ENCODE measurements at regions not wholly inside any gene's neighbourhood (a gene's known extent, or its start where the extent isn't known, plus 50 kb on each side); places are given as distances from the start of the nearest gene placed in this dataset.

DNA sequence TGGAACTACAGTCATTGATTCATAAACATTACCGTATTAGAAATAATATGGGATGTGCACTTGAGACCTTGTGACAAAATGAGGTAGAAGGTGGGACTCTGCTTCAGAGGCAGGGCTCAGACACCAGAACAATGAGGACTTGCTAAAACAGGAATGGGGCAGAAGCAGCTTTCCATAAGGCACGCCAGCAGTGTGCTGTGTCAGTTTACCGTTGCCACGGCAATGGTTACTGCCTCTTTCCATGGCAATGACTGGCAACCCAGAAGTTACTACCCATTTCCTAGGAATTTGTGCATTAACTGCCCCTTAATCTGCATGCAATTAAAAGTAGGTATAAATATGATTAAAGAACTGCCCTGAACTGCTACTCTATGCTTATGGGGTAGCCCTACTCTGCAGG is 169.0 kb downstream of the CHRM3 start:
- Mint-ChIP-seq H3K4me3 (no peak overlapping the region), H3K4me1 (peaks cover 8% of the 10 kb centered on the region), H3K27ac (no peak overlapping the region), H3K9me3 (no peaks in the 10 kb centered on the region), H3K36me3 (ENCODE audit: low read depth) (no peaks in the 10 kb centered on the region), H3K27me3 (ENCODE audit: low read depth, poor library complexity) (peaks cover 3% of the 10 kb centered on the region)
- TF ChIP-seq, protein P1, sequence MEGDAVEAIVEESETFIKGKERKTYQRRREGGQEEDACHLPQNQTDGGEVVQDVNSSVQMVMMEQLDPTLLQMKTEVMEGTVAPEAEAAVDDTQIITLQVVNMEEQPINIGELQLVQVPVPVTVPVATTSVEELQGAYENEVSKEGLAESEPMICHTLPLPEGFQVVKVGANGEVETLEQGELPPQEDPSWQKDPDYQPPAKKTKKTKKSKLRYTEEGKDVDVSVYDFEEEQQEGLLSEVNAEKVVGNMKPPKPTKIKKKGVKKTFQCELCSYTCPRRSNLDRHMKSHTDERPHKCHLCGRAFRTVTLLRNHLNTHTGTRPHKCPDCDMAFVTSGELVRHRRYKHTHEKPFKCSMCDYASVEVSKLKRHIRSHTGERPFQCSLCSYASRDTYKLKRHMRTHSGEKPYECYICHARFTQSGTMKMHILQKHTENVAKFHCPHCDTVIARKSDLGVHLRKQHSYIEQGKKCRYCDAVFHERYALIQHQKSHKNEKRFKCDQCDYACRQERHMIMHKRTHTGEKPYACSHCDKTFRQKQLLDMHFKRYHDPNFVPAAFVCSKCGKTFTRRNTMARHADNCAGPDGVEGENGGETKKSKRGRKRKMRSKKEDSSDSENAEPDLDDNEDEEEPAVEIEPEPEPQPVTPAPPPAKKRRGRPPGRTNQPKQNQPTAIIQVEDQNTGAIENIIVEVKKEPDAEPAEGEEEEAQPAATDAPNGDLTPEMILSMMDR (IDR thresholded peaks at IDR 0.05) = no peak
- DNase-seq = peak; percentile 26

DNA sequence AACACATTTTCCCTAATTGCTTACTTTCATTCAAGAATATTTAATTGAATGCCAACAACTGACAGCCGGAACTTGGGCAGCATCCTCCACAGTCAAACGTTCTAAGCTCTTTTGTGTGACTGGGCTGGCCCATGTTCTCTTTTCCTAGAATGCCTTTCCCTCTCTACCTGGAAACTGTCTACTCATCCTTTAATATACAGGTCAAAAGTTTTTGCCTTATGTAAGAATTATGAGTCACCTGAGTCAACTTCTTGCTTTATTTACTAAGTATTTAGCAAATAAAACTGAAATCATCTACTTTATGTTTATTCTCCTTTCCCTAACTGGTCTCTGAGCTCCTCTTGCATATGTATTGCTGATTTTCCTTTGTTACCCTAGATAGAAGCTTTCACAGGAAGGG is 172.2 kb downstream of the CHRM3 start:
- Mint-ChIP-seq H3K9me3 (no peaks in the 10 kb centered on the region), H3K4me3 (no peak overlapping the region), H3K27me3 (ENCODE audit: low read depth, poor library complexity) (peaks cover 3% of the 10 kb centered on the region), H3K27ac (no peak overlapping the region), H3K36me3 (ENCODE audit: low read depth) (no peaks in the 10 kb centered on the region), H3K4me1 (peaks cover 8% of the 10 kb centered on the region)
- no peak for DNase-seq
- TF ChIP-seq, protein P1 (IDR thresholded peaks at IDR 0.05) = no peak

DNA sequence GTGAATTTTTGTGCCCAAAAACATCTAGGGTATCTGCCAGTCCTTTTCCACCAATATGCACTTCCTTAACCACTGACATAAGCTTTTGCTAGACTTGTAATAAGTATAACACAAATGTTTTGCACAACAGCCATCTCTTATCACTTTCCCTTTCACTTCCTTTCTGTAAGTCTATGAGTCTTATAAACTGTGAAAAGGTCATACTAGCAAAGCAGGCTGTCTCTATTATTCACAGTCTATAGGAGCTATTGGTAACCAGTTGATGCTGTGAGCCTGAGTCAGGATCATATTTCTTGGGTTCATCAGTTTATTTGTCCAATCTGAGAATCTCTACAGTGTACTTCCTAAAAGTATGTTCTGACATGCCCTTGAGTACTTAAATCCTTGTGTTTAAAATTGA is 172.6 kb downstream of the CHRM3 start:
- no peak for DNase-seq
- TF ChIP-seq, protein P1 (IDR thresholded peaks at IDR 0.05) = no peak
- Mint-ChIP-seq H3K36me3 (ENCODE audit: low read depth) (no peaks in the 10 kb centered on the region), H3K4me3 (no peak overlapping the region), H3K27me3 (ENCODE audit: low read depth, poor library complexity) (peaks cover 3% of the 10 kb centered on the region), H3K27ac (no peak overlapping the region), H3K4me1 (peaks cover 8% of the 10 kb centered on the region), H3K9me3 (no peaks in the 10 kb centered on the region)

DNA sequence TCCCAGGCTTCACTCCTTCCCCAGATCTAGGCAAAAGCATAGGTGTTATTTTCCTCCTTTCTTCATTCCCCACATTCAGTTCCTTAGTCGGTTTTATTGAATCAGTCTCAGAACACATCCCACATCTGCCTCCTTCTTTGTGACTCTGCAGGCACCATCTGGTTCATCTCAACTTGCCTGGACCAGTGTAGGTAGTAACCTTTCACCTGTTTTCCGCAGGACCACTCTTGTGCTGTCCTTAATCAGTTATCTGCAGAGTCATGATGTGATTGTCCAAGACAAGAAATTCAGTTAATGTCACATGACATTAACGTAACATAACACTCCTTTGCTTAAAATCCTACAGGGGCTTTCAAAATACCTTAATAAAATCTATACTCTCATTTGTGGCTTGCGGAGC is 174.6 kb downstream of the CHRM3 start:
- H3K4me3 Mint-ChIP-seq = no peak overlapping the region
- H3K27ac Mint-ChIP-seq = no peak overlapping the region
- H3K36me3 Mint-ChIP-seq (ENCODE audit: low read depth) = no peaks in the 10 kb centered on the region
- H3K27me3 Mint-ChIP-seq (ENCODE audit: low read depth, poor library complexity) = peaks cover 3% of the 10 kb centered on the region
- H3K9me3 Mint-ChIP-seq = no peaks in the 10 kb centered on the region
- TF ChIP-seq, protein P1 (IDR thresholded peaks at IDR 0.05) = no peak
- H3K4me1 Mint-ChIP-seq = no peaks in the 10 kb centered on the region
- DNase-seq = no peak

DNA sequence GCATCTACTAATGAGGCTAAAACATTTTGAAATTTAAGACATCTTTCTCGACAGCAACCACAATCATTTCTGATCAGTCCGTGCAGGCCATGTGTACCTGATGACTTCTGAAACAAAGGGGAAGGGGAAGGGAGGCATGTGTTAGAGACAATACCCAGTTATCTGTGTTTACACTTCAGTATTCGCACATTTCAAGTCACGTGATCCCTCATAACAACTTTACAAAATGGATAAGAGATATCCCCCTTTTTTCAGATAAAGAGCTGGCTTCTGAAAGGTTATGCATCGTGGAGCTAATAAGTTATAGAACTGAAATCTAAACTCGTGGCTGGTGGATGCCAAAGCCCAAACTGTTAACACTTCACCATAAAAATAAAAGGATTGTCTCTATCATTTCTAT is 175.7 kb downstream of the CHRM3 start:
- H3K36me3 Mint-ChIP-seq (ENCODE audit: low read depth) = no peaks in the 10 kb centered on the region
- TF ChIP-seq, protein P1 (IDR thresholded peaks at IDR 0.05) = no peak
- peaks cover 3% of the 10 kb centered on the region for H3K27me3 Mint-ChIP-seq (ENCODE audit: low read depth, poor library complexity)
- H3K4me3 Mint-ChIP-seq = no peak overlapping the region
- no peak overlapping the region for H3K27ac Mint-ChIP-seq
- no peak for DNase-seq
- H3K4me1 Mint-ChIP-seq = no peaks in the 10 kb centered on the region
- no peaks in the 10 kb centered on the region for H3K9me3 Mint-ChIP-seq

DNA sequence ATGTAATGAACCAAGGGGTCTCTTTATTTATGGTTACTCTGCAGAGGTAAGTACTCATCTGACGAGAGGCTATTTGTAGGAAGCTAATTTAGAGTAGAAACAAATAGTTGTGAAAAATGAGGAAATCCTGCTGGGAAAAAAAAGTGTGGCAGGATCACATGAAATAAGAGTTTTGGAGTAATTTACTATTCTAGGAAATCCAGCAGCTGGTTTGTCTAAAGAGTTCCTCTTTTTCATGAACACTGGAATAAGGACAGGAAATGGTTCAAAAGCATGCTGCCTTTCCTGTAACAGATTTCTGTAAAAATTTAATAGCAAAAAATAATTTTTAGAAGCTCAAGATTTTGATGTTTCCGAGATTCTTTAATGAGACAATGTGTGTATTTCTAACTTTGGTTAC is 177.3 kb downstream of the CHRM3 start:
- TF ChIP-seq, protein P1 (IDR thresholded peaks at IDR 0.05) = no peak
- no peaks in the 10 kb centered on the region for H3K27me3 Mint-ChIP-seq (ENCODE audit: low read depth, poor library complexity)

More for the DNA sequence above, 177.3 kb downstream of the CHRM3 start:
- Mint-ChIP-seq H3K4me1 (no peaks in the 10 kb centered on the region), H3K27ac (no peak overlapping the region), H3K36me3 (ENCODE audit: low read depth) (no peaks in the 10 kb centered on the region), H3K9me3 (no peaks in the 10 kb centered on the region), H3K4me3 (no peak overlapping the region)
- DNase-seq = no peak

Data from nephron progenitor cell (in vitro differentiated cells).